HEK293 (cell line): ENCODE measurements at regions not wholly inside any gene's neighbourhood (a gene's known extent, or its start where the extent isn't known, plus 50 kb on each side); places are given as distances from the start of the nearest gene placed in this dataset.

Experiments used
- CTCF ChIP-seq: fragments of 450-650 bp; formaldehyde crosslinking; IDR thresholded peaks from 2 replicates; pipeline ENCODE4 v1.5.1; 2016; ENCODE audit warnings: missing biosample characterization, missing genetic modification characterization
- ZBTB21 ChIP-seq: fragments of 450-650 bp; formaldehyde crosslinking; IDR thresholded peaks from 2 replicates; pipeline ENCODE4 v1.5.1; 2017; ENCODE audit warnings: missing biosample characterization, missing genetic modification characterization
- ZNF133 ChIP-seq: fragments of 450-650 bp; formaldehyde crosslinking; IDR thresholded peaks from 2 replicates; pipeline ENCODE4 v1.5.1; 2016; ENCODE audit warnings: missing biosample characterization, missing genetic modification characterization

- TF ChIP-seq CTCF (tag by site-specific recombination) (no peak), ZNF133 (no peak), ZBTB21 (tag by site-specific recombination) (no peak)
These were observed 66.1 kb upstream of the NPHP3 start for GRCh38 chr3:132788301-132788671.
